Ovary (tissue), 7 donors: ENCODE measurements at regions not wholly inside any gene's neighbourhood (a gene's known extent, or its start where the extent isn't known, plus 50 kb on each side); places are given as distances from the start of the nearest gene placed in this dataset.

ENCODE experiments used
- DNase-seq, 5 donors: peaks; one replicate each; pipeline ENCODE4 v3.0.0-alpha.2; 2019 to 2020
- H3K27ac ChIP-seq, 2 donors: fragments of 200-600 bp; one replicate each; pipeline versions ENCODE4 v1.5.1 to v1.8.0; 2019 to 2022
- H3K27me3 ChIP-seq: fragments of 200-600 bp; one replicate; pipeline ENCODE4 v1.8.0; 2022
- H3K36me3 ChIP-seq: fragments of 200-600 bp; sonication (generic); one replicate; pipeline ENCODE4 v1.5.1; 2019
- H3K4me1 ChIP-seq: one replicate; pipeline ENCODE4 v1.8.1; 2013; ENCODE audit warnings: mild to moderate bottlenecking, moderate library complexity; ENCODE audit not compliant: insufficient read depth
- H3K4me3 ChIP-seq: fragments of 200-600 bp; sonication (generic); one replicate; pipeline ENCODE4 v1.5.1; 2017
- H3K9me3 ChIP-seq, 2 donors: fragments of 200-600 bp in 1 of 2; sonication (generic) in 1 of 2; one replicate each; pipeline versions ENCODE4 v1.5.1 to v1.8.1; 2013 to 2019; ENCODE audit warnings: mild to moderate bottlenecking in 1 of 2, moderate library complexity in 1 of 2
- EP300 ChIP-seq: sonication (generic); formaldehyde crosslinking; IDR thresholded peaks from one replicate; pipeline ENCODE4 v1.6.1; 2017; ENCODE audit warnings: antibody characterized with exemption
- POLR2A ChIP-seq: fragments of 450-650 bp; IDR thresholded peaks from one replicate; pipeline ENCODE4 v1.6.1; 2017; ENCODE audit warnings: antibody characterized with exemption, mild to moderate bottlenecking, moderate library complexity
- WGBS, 3 donors: extraction: QIAGEN DNeasy Blood & Tissue Kit in 1 of 3; methylation state at CpG; one replicate each; pipeline versions ENCODE4 v1.1.5 to v1.1.7; 2013 to 2017; 5-methylcytosine and 5-hydroxymethylcytosine counted together
- intact Hi-C, 4 donors: fragments of 100-400 bp; cut with DNase I; formaldehyde crosslinking; loops; one replicate each; pipeline versions ENCODE4 v1.11.0 to v1.15.1; 2022 to 2023
- TF ChIP-seq, protein P1 (sequence below), 3 donors: fragments of 450-650 bp in 2 of 3; fragments of 200-600 bp in 1 of 3; IDR thresholded peaks; one replicate each; pipeline versions ENCODE4 v1.5.1 to v1.8.0; 2016 to 2022; ENCODE audit warnings: antibody characterized with exemption in 3 of 3, mild to moderate bottlenecking in 1 of 3
- donor health status: DM: no; HTN: no; CAD: no; lungs with moderate emphysema.
- donor health status: DM: no; HTN: no; CAD: no.
- donor health status: Bipolar disorder and iron deficiency.
- donor health status: DM: no; HTN: no; CAD: no.
- donor health status: DM: yes; HTN: yes; CAD: no.

DNA sequence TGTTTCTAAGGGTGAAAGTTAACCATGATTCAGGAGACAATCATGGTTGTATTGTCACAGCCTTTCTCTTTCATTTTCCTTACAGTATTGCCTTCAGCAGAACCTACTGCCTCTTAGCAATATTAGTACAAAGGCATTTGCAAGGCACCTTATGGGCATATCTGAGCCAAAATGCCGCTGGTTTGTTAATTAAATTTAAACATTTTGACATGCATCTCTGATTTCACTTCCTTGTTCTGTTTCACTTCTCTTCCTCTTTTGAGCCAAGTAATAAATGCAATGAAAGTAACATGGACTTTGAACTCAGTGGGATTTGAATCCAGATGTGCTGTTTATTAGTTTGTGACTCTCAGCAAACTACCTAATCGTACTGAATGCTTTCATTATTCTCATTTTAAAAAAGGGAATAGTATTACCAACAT, 467.4 kb upstream of the CITED2 start:
- 85 to 95% (median 90%) methylated on average over 2 of the region's 2 CpGs for WGBS, 3 donors
- TF ChIP-seq EP300, result no peak
- TF ChIP-seq, protein P1, sequence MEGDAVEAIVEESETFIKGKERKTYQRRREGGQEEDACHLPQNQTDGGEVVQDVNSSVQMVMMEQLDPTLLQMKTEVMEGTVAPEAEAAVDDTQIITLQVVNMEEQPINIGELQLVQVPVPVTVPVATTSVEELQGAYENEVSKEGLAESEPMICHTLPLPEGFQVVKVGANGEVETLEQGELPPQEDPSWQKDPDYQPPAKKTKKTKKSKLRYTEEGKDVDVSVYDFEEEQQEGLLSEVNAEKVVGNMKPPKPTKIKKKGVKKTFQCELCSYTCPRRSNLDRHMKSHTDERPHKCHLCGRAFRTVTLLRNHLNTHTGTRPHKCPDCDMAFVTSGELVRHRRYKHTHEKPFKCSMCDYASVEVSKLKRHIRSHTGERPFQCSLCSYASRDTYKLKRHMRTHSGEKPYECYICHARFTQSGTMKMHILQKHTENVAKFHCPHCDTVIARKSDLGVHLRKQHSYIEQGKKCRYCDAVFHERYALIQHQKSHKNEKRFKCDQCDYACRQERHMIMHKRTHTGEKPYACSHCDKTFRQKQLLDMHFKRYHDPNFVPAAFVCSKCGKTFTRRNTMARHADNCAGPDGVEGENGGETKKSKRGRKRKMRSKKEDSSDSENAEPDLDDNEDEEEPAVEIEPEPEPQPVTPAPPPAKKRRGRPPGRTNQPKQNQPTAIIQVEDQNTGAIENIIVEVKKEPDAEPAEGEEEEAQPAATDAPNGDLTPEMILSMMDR (IDR thresholded peaks at IDR 0.05), result no peak
- no peak for TF ChIP-seq POLR2A

DNA sequence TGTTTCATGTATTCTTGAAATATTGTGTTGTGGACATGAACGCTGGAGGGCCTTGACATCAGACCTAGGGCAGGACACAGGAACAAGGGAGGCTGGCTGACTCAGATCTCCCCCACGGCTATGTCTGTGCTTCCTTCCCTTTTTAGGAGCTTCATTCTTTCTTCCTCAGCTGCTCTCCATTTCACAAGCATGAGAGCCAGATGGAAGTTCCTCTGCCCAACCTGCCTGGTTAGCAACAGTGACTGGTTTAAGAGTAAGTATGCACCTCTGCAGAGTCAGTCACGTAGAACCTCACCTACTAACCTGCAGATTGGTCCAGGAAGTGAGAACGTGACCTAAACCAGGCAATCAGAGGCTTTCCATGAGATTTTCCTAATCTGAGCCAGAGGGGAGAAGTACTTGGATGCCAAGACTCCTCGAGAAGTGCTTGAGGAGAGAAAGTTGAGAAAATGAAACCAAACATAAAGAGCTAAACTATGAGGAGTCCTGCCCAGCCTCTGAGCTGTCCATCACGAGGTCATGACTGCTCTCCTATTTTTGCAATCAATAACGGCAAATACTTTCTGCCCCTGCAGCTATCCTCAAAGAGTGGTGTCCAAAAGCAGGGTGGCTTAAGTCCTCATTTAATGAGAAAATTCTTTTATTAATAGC, 465.2 kb upstream of the CITED2 start:
- no peak overlapping the region for H3K27ac ChIP-seq
- no peaks in the 10 kb centered on the region for H3K4me1 ChIP-seq
- H3K36me3 ChIP-seq, result no peaks in the 10 kb centered on the region
- TF ChIP-seq, protein P1 (IDR thresholded peaks at IDR 0.05), result no peak
- TF ChIP-seq POLR2A (no peak), EP300 (no peak)
- intact Hi-C loops, result no loop called here
- H3K27me3 ChIP-seq, result no peaks in the 10 kb centered on the region
- no peak for DNase-seq
- WGBS, 3 donors, result 75 to 82% (median 80%) methylated on average over 7 of the region's 7 CpGs
- H3K9me3 ChIP-seq, result no peaks in the 10 kb centered on the region
- H3K4me3 ChIP-seq, result no peak overlapping the region

More for the DNA sequence above, 467.4 kb upstream of the CITED2 start:
- Histone ChIP-seq H3K27me3 (no peaks in the 10 kb centered on the region), H3K4me1 (no peaks in the 10 kb centered on the region), H3K36me3 (no peaks in the 10 kb centered on the region), H3K9me3 (no peaks in the 10 kb centered on the region), H3K27ac (no peak overlapping the region), H3K4me3 (no peak overlapping the region)
- DNase-seq, result no peak
- intact Hi-C loops, result no loop called here

DNA sequence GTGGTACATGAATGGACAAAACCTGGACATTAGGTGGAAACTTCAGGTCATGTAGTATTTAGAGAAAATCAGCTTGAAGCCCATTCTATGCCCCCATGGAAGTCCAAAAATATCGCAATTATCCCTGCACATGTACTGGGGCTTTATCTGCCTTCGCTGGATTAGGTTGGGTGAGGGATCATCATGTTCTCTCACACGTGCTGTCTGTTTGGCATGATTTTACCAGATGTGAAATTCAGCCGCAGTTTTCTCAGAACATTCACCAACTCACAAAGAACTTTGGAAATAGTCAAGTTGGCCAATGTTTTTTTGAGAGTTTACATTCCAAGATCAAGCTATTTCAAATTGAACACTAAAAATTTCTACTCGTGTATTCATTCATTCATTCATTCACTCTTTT, 459.8 kb upstream of the CITED2 start:
- intact Hi-C loops, result no loop called here
- no peak for DNase-seq
- WGBS, 3 donors, result 69 to 78% (median 74%) methylated on average over 5 of the region's 5 CpGs
- Histone ChIP-seq H3K27me3 (no peaks in the 10 kb centered on the region), H3K27ac (no peak overlapping the region), H3K36me3 (no peaks in the 10 kb centered on the region), H3K4me1 (no peaks in the 10 kb centered on the region), H3K4me3 (no peak overlapping the region), H3K9me3 (no peaks in the 10 kb centered on the region)
- TF ChIP-seq POLR2A (no peak), EP300 (no peak)
- TF ChIP-seq, protein P1 (IDR thresholded peaks at IDR 0.05), result no peak

DNA sequence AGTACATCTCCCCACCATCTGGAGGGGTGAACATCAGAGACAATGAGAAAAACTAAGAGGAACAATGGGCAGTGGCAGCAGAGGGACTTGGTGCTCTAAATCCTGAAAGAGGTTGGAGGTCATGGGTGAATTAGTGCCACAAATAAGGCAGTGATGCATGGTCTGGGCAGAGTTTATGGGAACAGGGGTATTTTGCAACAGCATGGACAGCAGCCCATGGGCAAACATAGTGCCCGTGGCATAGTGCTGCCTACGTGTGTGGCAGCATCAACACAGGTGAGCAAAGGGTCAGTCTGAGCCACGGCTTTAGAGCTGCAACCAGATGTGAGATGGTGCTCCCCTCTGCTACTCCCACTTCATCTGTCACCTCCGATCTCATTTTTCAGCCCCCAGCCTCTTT, 459.1 kb upstream of the CITED2 start:
- H3K4me1 ChIP-seq, result no peaks in the 10 kb centered on the region
- H3K4me3 ChIP-seq, result no peak overlapping the region
- TF ChIP-seq EP300 (no peak), POLR2A (no peak)
- TF ChIP-seq, protein P1 (IDR thresholded peaks at IDR 0.05), result no peak
- WGBS, 3 donors, result 90 to 91% (median 91%) methylated on average over 4 of the region's 4 CpGs
- no peaks in the 10 kb centered on the region for H3K36me3 ChIP-seq
- H3K9me3 ChIP-seq, result no peaks in the 10 kb centered on the region
- intact Hi-C loops, result no loop called here
- no peaks in the 10 kb centered on the region for H3K27me3 ChIP-seq
- no peak overlapping the region for H3K27ac ChIP-seq
- DNase-seq, result no peak
